ENCODE measurements at regions not wholly inside any gene's neighbourhood (a gene's known extent, or its start where the extent isn't known, plus 50 kb on each side); places are given as distances from the start of the nearest gene placed in this dataset.

DNA sequence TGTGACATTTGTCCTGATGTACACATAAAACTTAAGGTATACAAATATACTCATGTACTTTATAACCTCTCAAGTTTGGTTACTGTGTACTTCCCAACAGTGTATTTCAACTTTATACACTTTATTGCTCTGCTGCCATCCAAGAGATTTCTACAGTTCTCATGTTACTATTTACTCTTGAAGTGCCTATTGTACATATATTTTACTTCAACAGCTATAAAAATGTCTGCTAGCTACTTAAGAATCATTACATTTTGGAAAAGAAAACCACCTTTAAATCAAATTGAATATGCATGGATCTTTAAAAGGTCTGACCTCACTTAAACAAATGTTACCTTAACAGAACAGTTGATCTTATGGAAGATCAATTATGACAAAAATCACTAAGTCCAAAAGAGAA, 1056.4 kb downstream of the ADGRL3 start:
- H3K4me1 ChIP-seq: no peaks in the 10 kb centered on the region
- H3K36me3 ChIP-seq: no peaks in the 10 kb centered on the region
- no peak overlapping the region for H3K4me3 ChIP-seq
- no peaks in the 10 kb centered on the region for H3K27me3 ChIP-seq
- H3K9me3 ChIP-seq: no peaks in the 10 kb centered on the region
- H3K27ac ChIP-seq: no peak overlapping the region
- TF ChIP-seq EP300 (IDR thresholded peaks at IDR 0.05) (no peak), POLR2A (IDR thresholded peaks at IDR 0.05) (no peak)
- TF ChIP-seq, protein P1, sequence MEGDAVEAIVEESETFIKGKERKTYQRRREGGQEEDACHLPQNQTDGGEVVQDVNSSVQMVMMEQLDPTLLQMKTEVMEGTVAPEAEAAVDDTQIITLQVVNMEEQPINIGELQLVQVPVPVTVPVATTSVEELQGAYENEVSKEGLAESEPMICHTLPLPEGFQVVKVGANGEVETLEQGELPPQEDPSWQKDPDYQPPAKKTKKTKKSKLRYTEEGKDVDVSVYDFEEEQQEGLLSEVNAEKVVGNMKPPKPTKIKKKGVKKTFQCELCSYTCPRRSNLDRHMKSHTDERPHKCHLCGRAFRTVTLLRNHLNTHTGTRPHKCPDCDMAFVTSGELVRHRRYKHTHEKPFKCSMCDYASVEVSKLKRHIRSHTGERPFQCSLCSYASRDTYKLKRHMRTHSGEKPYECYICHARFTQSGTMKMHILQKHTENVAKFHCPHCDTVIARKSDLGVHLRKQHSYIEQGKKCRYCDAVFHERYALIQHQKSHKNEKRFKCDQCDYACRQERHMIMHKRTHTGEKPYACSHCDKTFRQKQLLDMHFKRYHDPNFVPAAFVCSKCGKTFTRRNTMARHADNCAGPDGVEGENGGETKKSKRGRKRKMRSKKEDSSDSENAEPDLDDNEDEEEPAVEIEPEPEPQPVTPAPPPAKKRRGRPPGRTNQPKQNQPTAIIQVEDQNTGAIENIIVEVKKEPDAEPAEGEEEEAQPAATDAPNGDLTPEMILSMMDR (IDR thresholded peaks at IDR 0.05): no peak
- no peak for DNase-seq (ENCODE audit: low spot score in 2 of 2)

GRCh38 chr4:62252728-62253127, 1052.6 kb downstream of the ADGRL3 start:
- Histone ChIP-seq H3K9me3 (no peaks in the 10 kb centered on the region), H3K27me3 (no peaks in the 10 kb centered on the region), H3K4me3 (no peak overlapping the region), H3K4me1 (no peaks in the 10 kb centered on the region), H3K27ac (no peak overlapping the region), H3K36me3 (no peaks in the 10 kb centered on the region)
- TF ChIP-seq EP300 (IDR thresholded peaks at IDR 0.05) (no peak), POLR2A (IDR thresholded peaks at IDR 0.05) (no peak)
- TF ChIP-seq, protein P1 (IDR thresholded peaks at IDR 0.05): no peak
- 90 to 97% methylated on average over 1 of the region's 1 CpG for WGBS, 2 donors
- DNase-seq (ENCODE audit: low spot score in 2 of 2): no peak

- DNase-seq (ENCODE audit: low spot score in 2 of 2): no peak
- H3K27me3 ChIP-seq: no peaks in the 10 kb centered on the region
- no peak overlapping the region for H3K27ac ChIP-seq
- no peak overlapping the region for H3K4me3 ChIP-seq
- TF ChIP-seq, protein P1 (IDR thresholded peaks at IDR 0.05): no peak
- TF ChIP-seq EP300 (IDR thresholded peaks at IDR 0.05): no peak
- no peak for TF ChIP-seq POLR2A (IDR thresholded peaks at IDR 0.05)
- H3K4me1 ChIP-seq: no peaks in the 10 kb centered on the region
- H3K9me3 ChIP-seq: no peaks in the 10 kb centered on the region
- 69 to 89% methylated on average over 5 of the region's 5 CpGs for whole genome bisulfite sequencing, 2 donors
- no peaks in the 10 kb centered on the region for H3K36me3 ChIP-seq
Observed at GRCh38 chr4:62250100-62250499, 1050.0 kb downstream of the ADGRL3 start.

GRCh38 chr4:62243895-62244294, 1043.8 kb downstream of the ADGRL3 start:
- Histone ChIP-seq H3K4me3 (no peak overlapping the region), H3K9me3 (no peaks in the 10 kb centered on the region), H3K4me1 (no peaks in the 10 kb centered on the region), H3K27me3 (no peaks in the 10 kb centered on the region), H3K36me3 (no peaks in the 10 kb centered on the region), H3K27ac (no peak overlapping the region)
- no peak for DNase-seq (ENCODE audit: low spot score in 2 of 2)
- 89 to 94% methylated on average over 1 of the region's 1 CpG for WGBS, 2 donors
- TF ChIP-seq POLR2A (IDR thresholded peaks at IDR 0.05): no peak
- TF ChIP-seq, protein P1 (IDR thresholded peaks at IDR 0.05): no peak
- TF ChIP-seq EP300 (IDR thresholded peaks at IDR 0.05): no peak

DNA sequence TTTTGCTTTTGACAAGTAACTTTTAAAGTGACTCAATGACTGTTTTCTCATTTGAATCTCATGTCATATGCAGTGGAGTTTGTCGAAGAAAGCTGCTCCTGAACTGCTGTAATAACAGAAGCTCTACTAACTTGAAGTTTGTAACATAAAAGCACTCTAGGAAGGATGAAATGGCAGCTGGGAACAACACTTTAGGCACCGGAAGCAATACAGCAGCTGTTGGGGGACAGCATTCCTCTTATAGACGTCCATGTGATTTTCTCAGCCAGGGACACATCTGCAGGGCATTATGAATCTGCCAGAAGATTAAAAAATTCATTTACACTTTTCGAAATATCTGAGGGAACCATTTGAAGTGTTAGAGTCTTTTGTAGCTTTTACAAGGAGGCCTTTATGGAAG, 1035.8 kb downstream of the ADGRL3 start:
- no peak for TF ChIP-seq EP300 (IDR thresholded peaks at IDR 0.05)
- TF ChIP-seq, protein P1 (IDR thresholded peaks at IDR 0.05): no peak
- no peak for TF ChIP-seq POLR2A (IDR thresholded peaks at IDR 0.05)
- no peaks in the 10 kb centered on the region for H3K4me1 ChIP-seq
- 56 to 63% methylated on average over 4 of the region's 4 CpGs for WGBS, 2 donors

More for the DNA sequence above, 1035.8 kb downstream of the ADGRL3 start:
- no peaks in the 10 kb centered on the region for H3K9me3 ChIP-seq
- no peaks in the 10 kb centered on the region for H3K27me3 ChIP-seq
- no peak for DNase-seq (ENCODE audit: low spot score in 2 of 2)
- H3K27ac ChIP-seq: no peak overlapping the region
- no peaks in the 10 kb centered on the region for H3K36me3 ChIP-seq
- no peak overlapping the region for H3K4me3 ChIP-seq
